Osteoblast (primary cell): ENCODE measurements at regions not wholly inside any gene's neighbourhood (a gene's known extent, or its start where the extent isn't known, plus 50 kb on each side); places are given as distances from the start of the nearest gene placed in this dataset.

Experiments used
- DNase-seq: peaks from one replicate; pipeline ENCODE4 v3.0.0; 2011; ENCODE audit warnings: low spot score, mixed read lengths; ENCODE audit not compliant: insufficient read length; ENCODE audit errors: missing footprints
- H2AFZ ChIP-seq: 2 replicates; pipeline ENCODE4 v1.6.0; 2011; ENCODE audit warnings: mild to moderate bottlenecking, low read length
- H3K27ac ChIP-seq: 2 replicates; pipeline ENCODE4 v1.5.1; 2011; ENCODE audit warnings: mild to moderate bottlenecking, low read depth, low read length, moderate library complexity
- H3K27me3 ChIP-seq: 2 replicates; pipeline ENCODE4 v1.6.0; 2012; ENCODE audit warnings: mild to moderate bottlenecking, control low read depth, inconsistent platforms, low read length, moderate library complexity; ENCODE audit not compliant: insufficient read depth
- H3K36me3 ChIP-seq: 2 replicates; pipeline ENCODE4 v1.5.1; 2011; ENCODE audit warnings: mild to moderate bottlenecking, low read length, control low read depth, moderate library complexity; ENCODE audit not compliant: insufficient read depth
- H3K4me1 ChIP-seq: 2 replicates; pipeline ENCODE4 v1.5.1; 2011; ENCODE audit warnings: mild to moderate bottlenecking, low read length, control low read depth, moderate library complexity; ENCODE audit not compliant: insufficient read depth
- H3K4me2 ChIP-seq: 2 replicates; pipeline ENCODE4 v1.6.0; 2011; ENCODE audit warnings: mild to moderate bottlenecking, low read length; ENCODE audit not compliant: insufficient read depth
- H3K4me3 ChIP-seq: fragments of 200-600 bp; sonication (generic); 3 replicates; pipeline ENCODE4 v1.5.1; 2012; ENCODE audit warnings: mild to moderate bottlenecking, low read length, inconsistent platforms; ENCODE audit not compliant: insufficient read depth
- H3K79me2 ChIP-seq: 2 replicates; pipeline ENCODE4 v1.6.0; 2012; ENCODE audit warnings: mild to moderate bottlenecking, low read length, control low read depth, inconsistent platforms; ENCODE audit not compliant: insufficient read depth
- H3K9me3 ChIP-seq: 2 replicates; pipeline ENCODE4 v1.5.1; 2011; ENCODE audit warnings: low read depth, low read length, control low read depth
- H4K20me1 ChIP-seq: 2 replicates; pipeline ENCODE4 v1.6.0; 2012; ENCODE audit warnings: mild to moderate bottlenecking, low read length, control low read depth; ENCODE audit not compliant: insufficient read depth
- CTCF ChIP-seq: IDR thresholded peaks from 2 replicates; pipeline ENCODE4 v1.5.1; 2011; ENCODE audit warnings: mild to moderate bottlenecking, low read depth, low read length, moderate library complexity; ENCODE audit errors: extremely low read depth

GRCh38 chr2:160697817-160698216, 204.2 kb upstream of the RBMS1 start:
- Histone ChIP-seq H3K4me2 (no peak overlapping the region), H3K27ac (no peak overlapping the region), H2AFZ (no peak overlapping the region), H3K79me2 (no peaks in the 10 kb centered on the region), H3K4me1 (no peaks in the 10 kb centered on the region), H3K27me3 (no peaks in the 10 kb centered on the region), H3K9me3 (no peaks in the 10 kb centered on the region), H3K36me3 (no peaks in the 10 kb centered on the region), H4K20me1 (no peaks in the 10 kb centered on the region), H3K4me3 (no peak overlapping the region)
- no peak for TF ChIP-seq CTCF
- DNase-seq: no peak

GRCh38 chr2:160700021-160700814, 206.6 kb upstream of the RBMS1 start:
- no peaks in the 10 kb centered on the region for H3K36me3 ChIP-seq
- H2AFZ ChIP-seq: peak overlapping the region; percentile 29
- H3K79me2 ChIP-seq: no peaks in the 10 kb centered on the region
- no peaks in the 10 kb centered on the region for H3K27me3 ChIP-seq
- no peaks in the 10 kb centered on the region for H3K4me1 ChIP-seq
- no peak overlapping the region for H3K4me3 ChIP-seq
- no peak for TF ChIP-seq CTCF
- DNase-seq: no peak
- no peak overlapping the region for H3K4me2 ChIP-seq
- no peak overlapping the region for H3K27ac ChIP-seq
- H3K9me3 ChIP-seq: no peaks in the 10 kb centered on the region
- no peaks in the 10 kb centered on the region for H4K20me1 ChIP-seq

- no peak for TF ChIP-seq CTCF
- no peak overlapping the region for H3K27ac ChIP-seq
- H3K4me3 ChIP-seq: no peak overlapping the region
- no peaks in the 10 kb centered on the region for H3K79me2 ChIP-seq
- H3K4me1 ChIP-seq: no peaks in the 10 kb centered on the region
- no peak overlapping the region for H2AFZ ChIP-seq
- H3K27me3 ChIP-seq: no peaks in the 10 kb centered on the region
- no peaks in the 10 kb centered on the region for H3K36me3 ChIP-seq
- no peak for DNase-seq
- H4K20me1 ChIP-seq: no peaks in the 10 kb centered on the region
- no peak overlapping the region for H3K4me2 ChIP-seq
- no peaks in the 10 kb centered on the region for H3K9me3 ChIP-seq
These were observed 208.2 kb upstream of the RBMS1 start for GRCh38 chr2:160701822-160702221.

GRCh38 chr2:160702754-160703153, 209.1 kb upstream of the RBMS1 start:
- H3K36me3 ChIP-seq: no peaks in the 10 kb centered on the region
- no peaks in the 10 kb centered on the region for H3K79me2 ChIP-seq
- TF ChIP-seq CTCF: no peak
- DNase-seq: no peak
- no peaks in the 10 kb centered on the region for H3K27me3 ChIP-seq
- H3K9me3 ChIP-seq: no peaks in the 10 kb centered on the region
- no peak overlapping the region for H3K4me2 ChIP-seq
- H3K27ac ChIP-seq: no peak overlapping the region
- no peak overlapping the region for H3K4me3 ChIP-seq
- no peaks in the 10 kb centered on the region for H4K20me1 ChIP-seq
- H2AFZ ChIP-seq: no peak overlapping the region
- H3K4me1 ChIP-seq: no peaks in the 10 kb centered on the region
